ENCODE measurements at regions not wholly inside any gene's neighbourhood (a gene's known extent, or its start where the extent isn't known, plus 50 kb on each side); places are given as distances from the start of the nearest gene placed in this dataset.

GRCh38 chr6:56850626-56851025 is 104.3 kb upstream of the BEND6 start:
- H4K91ac ChIP-seq (ENCODE audit: insufficient read length, low read depth, low read length) = no peak overlapping the region
- peaks cover 42 to 51% of the 10 kb centered on the region in 2 experiments for H3K4me1 Mint-ChIP-seq
- no peak overlapping the region for H2BK12ac ChIP-seq (ENCODE audit: insufficient read length, low read depth, low read length)
- H2AFZ ChIP-seq (ENCODE audit: low read length) = no peak overlapping the region
- H4K8ac ChIP-seq (replicated peaks; ENCODE audit: insufficient read length, low read depth, low read length) = no peak overlapping the region
- H3K4ac ChIP-seq (ENCODE audit: low read depth, low read length) = no peak overlapping the region
- peak overlapping the region; percentile 57 for H3K4me2 ChIP-seq (ENCODE audit: insufficient read depth, insufficient read length, low read length)
- no peak overlapping the region for H3K27ac ChIP-seq (ENCODE audit: insufficient read length, low read depth, low read length)
- TF ChIP-seq CTCF (conservative IDR thresholded peaks at IDR 0.05) = no peak
- no peaks in the 10 kb centered on the region for H4K20me1 ChIP-seq (ENCODE audit: control insufficient read depth, insufficient read depth, insufficient read length)
- H3K9me3 ChIP-seq (ENCODE audit: control insufficient read depth, low read depth, low read length) = no peaks in the 10 kb centered on the region
- no peaks in the 10 kb centered on the region for H3K79me1 ChIP-seq (ENCODE audit: insufficient read depth, low read depth, low read length, poor library complexity, severe bottlenecking)
- peaks cover 3% of the 10 kb centered on the region for H3K23me2 ChIP-seq (ENCODE audit: insufficient read length, low read depth, low read length, poor library complexity, severe bottlenecking)
- WGBS (ENCODE audit: extremely low coverage, insufficient read length, low lambda C conversion rate) = no CpG with 5 or more reads among the region's 4 CpGs
- H3K79me2 ChIP-seq (ENCODE audit: insufficient read depth, low read length) = peaks cover 5% of the 10 kb centered on the region; the same call in 1 of the 2 replicates
- no peak overlapping the region for H3K23ac ChIP-seq (ENCODE audit: insufficient read length, low read depth, low read length)
- no peak for DNase-seq
- no peak overlapping the region for H3T11ph ChIP-seq (ENCODE audit: low read length)
- peaks cover 21% of the 10 kb centered on the region; the same call in 1 of the 2 replicates for H3K4me1 ChIP-seq (ENCODE audit: insufficient read depth, low read length)
- no peak overlapping the region for H2BK5ac ChIP-seq (ENCODE audit: insufficient read length, low read length)
- H3K56ac ChIP-seq (ENCODE audit: insufficient read length, low read depth, low read length) = no peak overlapping the region
- H4K5ac ChIP-seq (ENCODE audit: insufficient read length, low read depth, low read length) = no peak overlapping the region
- no peak overlapping the region for H3K14ac ChIP-seq (ENCODE audit: insufficient read depth, low read length)
- peak overlapping the region; percentile 50 to 94 (median 68); a peak in 5 of 7 replicates for H3K27ac Mint-ChIP-seq
- H2BK15ac ChIP-seq (ENCODE audit: low read depth, low read length) = no peak overlapping the region
- H3K36me3 Mint-ChIP-seq (ENCODE audit: insufficient read depth in 1 of 3, low read depth in 3 of 3) = peaks cover 0 to 4% (median 2%) of the 10 kb centered on the region in 3 experiments; a peak in 2 of 7 replicates
- H3K27me3 ChIP-seq (ENCODE audit: insufficient read depth, low read length) = no peaks in the 10 kb centered on the region
- H2BK20ac ChIP-seq (ENCODE audit: low read depth, low read length, poor library complexity, severe bottlenecking) = no peak overlapping the region
- H3K4me3 Mint-ChIP-seq = peak overlapping the region; percentile 86 to 90
- no peak overlapping the region for H3K9ac ChIP-seq (ENCODE audit: extremely low read depth, insufficient read length, low read length)
- no peak overlapping the region for H2AK5ac ChIP-seq (ENCODE audit: insufficient read length, low read length)
- H2BK120ac ChIP-seq (ENCODE audit: low read depth, low read length, poor library complexity, severe bottlenecking) = no peak overlapping the region
- peaks cover 7% of the 10 kb centered on the region; the same call in 1 of the 2 replicates for H3K27me3 Mint-ChIP-seq (ENCODE audit: low read depth)
- no peaks in the 10 kb centered on the region for H3K9me3 Mint-ChIP-seq
- no peak overlapping the region for H3K18ac ChIP-seq (ENCODE audit: insufficient read length, low read depth, low read length)
